Parathyroid adenoma (tissue), 2 donors: ENCODE measurements at regions not wholly inside any gene's neighbourhood (a gene's known extent, or its start where the extent isn't known, plus 50 kb on each side); places are given as distances from the start of the nearest gene placed in this dataset.

ENCODE experiments used
- H2AFZ ChIP-seq: fragments of 300-600 bp; sonication (generic); one replicate; pipeline ENCODE4 v1.7.0; 2017; ENCODE audit warnings: antibody characterized with exemption, mild to moderate bottlenecking
- H3K27ac ChIP-seq: fragments of 300-600 bp; sonication (generic); one replicate; pipeline ENCODE4 v1.7.0; 2017
- H3K27me3 ChIP-seq: fragments of 300-600 bp; sonication (generic); one replicate; pipeline ENCODE4 v1.7.0; 2017; ENCODE audit warnings: low read length; ENCODE audit not compliant: control insufficient read depth, insufficient read depth
- H3K36me3 ChIP-seq: fragments of 300-600 bp; sonication (generic); one replicate; pipeline ENCODE4 v1.7.0; 2017; ENCODE audit warnings: low read length; ENCODE audit not compliant: control insufficient read depth, insufficient read depth
- H3K4me1 ChIP-seq: fragments of 300-600 bp; sonication (generic); one replicate; pipeline ENCODE4 v1.7.0; 2017; ENCODE audit warnings: control low read depth
- H3K4me2 ChIP-seq: fragments of 300-600 bp; sonication (generic); one replicate; pipeline ENCODE4 v1.7.0; 2017; ENCODE audit warnings: low read length
- H3K4me3 ChIP-seq: fragments of 300-600 bp; sonication (generic); one replicate; pipeline ENCODE4 v1.7.0; 2017; ENCODE audit warnings: low read depth, low read length
- H3K79me2 ChIP-seq: fragments of 300-600 bp; sonication (generic); one replicate; pipeline ENCODE4 v1.7.0; 2017; ENCODE audit warnings: control low read depth
- H3K9ac ChIP-seq: fragments of 300-600 bp; sonication (generic); one replicate; pipeline ENCODE4 v1.7.0; 2017; ENCODE audit warnings: mild to moderate bottlenecking
- H3K9me3 ChIP-seq: fragments of 300-600 bp; sonication (generic); one replicate; pipeline ENCODE4 v1.7.0; 2017; ENCODE audit warnings: low read length; ENCODE audit not compliant: control insufficient read depth
- TF ChIP-seq, protein P1 (sequence below): fragments of 300-600 bp; sonication (generic); IDR thresholded peaks from one replicate; pipeline ENCODE4 v1.7.0; 2017; ENCODE audit warnings: antibody characterized with exemption, mild to moderate bottlenecking
- donor health status: primary hyperparathyroidism.

DNA sequence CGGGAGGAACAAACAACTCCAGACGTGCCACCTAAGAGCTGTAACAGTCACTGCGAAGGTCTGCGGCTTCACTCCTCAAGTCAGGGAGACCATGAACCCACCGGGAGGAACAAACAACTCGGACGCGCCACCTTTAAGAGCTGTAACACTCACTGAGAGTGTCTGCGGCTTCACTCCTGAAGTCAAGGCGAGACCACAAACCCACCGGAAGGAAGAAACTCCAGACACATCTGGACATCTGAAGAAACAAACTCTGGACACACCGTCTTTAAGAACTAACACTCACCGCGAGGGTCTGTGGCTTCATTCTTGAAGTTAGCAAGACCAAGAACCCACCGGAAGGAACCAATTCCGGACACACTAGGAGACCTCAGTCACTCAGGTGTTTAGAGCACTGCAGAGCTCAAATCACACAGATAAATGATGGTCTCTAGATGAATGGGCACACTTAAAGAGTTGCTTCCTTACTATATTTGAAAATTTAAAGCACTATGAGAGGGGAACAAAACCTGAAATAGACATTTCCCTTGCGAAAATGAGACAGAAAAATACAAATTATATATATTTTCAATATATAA, 587.7 kb upstream of the ADGRL4 start:
- no peaks in the 10 kb centered on the region for H3K9me3 ChIP-seq
- no peaks in the 10 kb centered on the region for H3K79me2 ChIP-seq
- no peak overlapping the region for H2AFZ ChIP-seq
- H3K9ac ChIP-seq = no peak overlapping the region
- H3K36me3 ChIP-seq = no peaks in the 10 kb centered on the region
- H3K27ac ChIP-seq = no peak overlapping the region
- no peak overlapping the region for H3K4me2 ChIP-seq
- no peak overlapping the region for H3K4me3 ChIP-seq
- H3K27me3 ChIP-seq = no peaks in the 10 kb centered on the region
- H3K4me1 ChIP-seq = no peaks in the 10 kb centered on the region
- TF ChIP-seq, protein P1, sequence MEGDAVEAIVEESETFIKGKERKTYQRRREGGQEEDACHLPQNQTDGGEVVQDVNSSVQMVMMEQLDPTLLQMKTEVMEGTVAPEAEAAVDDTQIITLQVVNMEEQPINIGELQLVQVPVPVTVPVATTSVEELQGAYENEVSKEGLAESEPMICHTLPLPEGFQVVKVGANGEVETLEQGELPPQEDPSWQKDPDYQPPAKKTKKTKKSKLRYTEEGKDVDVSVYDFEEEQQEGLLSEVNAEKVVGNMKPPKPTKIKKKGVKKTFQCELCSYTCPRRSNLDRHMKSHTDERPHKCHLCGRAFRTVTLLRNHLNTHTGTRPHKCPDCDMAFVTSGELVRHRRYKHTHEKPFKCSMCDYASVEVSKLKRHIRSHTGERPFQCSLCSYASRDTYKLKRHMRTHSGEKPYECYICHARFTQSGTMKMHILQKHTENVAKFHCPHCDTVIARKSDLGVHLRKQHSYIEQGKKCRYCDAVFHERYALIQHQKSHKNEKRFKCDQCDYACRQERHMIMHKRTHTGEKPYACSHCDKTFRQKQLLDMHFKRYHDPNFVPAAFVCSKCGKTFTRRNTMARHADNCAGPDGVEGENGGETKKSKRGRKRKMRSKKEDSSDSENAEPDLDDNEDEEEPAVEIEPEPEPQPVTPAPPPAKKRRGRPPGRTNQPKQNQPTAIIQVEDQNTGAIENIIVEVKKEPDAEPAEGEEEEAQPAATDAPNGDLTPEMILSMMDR = no peak

DNA sequence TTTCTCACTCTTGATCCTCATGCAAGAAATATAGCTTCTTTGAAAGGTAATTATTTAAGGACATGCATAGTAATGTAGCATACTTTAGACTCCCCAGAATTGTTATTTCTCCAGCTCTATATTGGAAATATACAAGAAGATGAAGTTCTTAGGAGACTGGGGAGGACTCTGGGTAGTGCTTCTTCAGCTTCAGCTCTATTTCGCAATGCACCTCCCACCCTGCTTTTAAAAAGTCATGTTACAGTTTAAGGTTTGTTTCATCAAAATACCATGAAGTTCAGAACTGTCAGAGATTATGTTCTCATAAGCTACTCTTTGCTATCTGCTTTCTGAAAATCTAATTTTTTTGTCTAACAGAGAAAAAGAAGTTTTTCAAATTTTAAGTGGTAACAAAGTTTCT, 586.2 kb upstream of the ADGRL4 start:
- Histone ChIP-seq H3K4me2 (no peak overlapping the region), H3K4me1 (no peaks in the 10 kb centered on the region), H3K27me3 (no peaks in the 10 kb centered on the region), H3K4me3 (no peak overlapping the region), H3K27ac (no peak overlapping the region), H3K9ac (no peak overlapping the region), H3K36me3 (no peaks in the 10 kb centered on the region), H3K79me2 (no peaks in the 10 kb centered on the region), H2AFZ (no peak overlapping the region), H3K9me3 (no peaks in the 10 kb centered on the region)
- TF ChIP-seq, protein P1 = no peak

DNA sequence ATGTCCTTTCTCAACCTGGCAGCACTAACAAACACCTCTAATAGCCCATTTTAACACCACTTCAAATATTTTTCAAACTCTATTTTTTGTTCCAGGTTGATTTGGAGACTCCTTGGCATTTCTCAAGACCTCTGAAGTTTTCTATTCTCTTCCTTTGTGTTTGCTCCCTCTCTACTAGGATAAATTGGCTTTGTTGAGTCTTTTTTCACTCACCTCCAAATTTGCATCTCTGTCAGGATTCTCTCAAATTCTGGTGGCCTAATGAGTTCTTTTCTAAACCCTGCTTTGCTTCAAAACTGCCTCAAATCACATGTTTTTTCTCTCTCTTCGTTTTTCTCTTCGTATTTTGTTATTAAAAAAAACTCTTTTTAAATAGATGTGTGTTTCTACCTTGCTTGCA, 582.2 kb upstream of the ADGRL4 start:
- H2AFZ ChIP-seq = no peak overlapping the region
- no peaks in the 10 kb centered on the region for H3K9me3 ChIP-seq
- no peaks in the 10 kb centered on the region for H3K79me2 ChIP-seq
- H3K27ac ChIP-seq = no peak overlapping the region
- no peak overlapping the region for H3K4me3 ChIP-seq
- H3K27me3 ChIP-seq = no peaks in the 10 kb centered on the region
- H3K4me1 ChIP-seq = no peaks in the 10 kb centered on the region
- no peak overlapping the region for H3K4me2 ChIP-seq
- H3K36me3 ChIP-seq = no peaks in the 10 kb centered on the region
- H3K9ac ChIP-seq = no peak overlapping the region
- TF ChIP-seq, protein P1 = no peak

DNA sequence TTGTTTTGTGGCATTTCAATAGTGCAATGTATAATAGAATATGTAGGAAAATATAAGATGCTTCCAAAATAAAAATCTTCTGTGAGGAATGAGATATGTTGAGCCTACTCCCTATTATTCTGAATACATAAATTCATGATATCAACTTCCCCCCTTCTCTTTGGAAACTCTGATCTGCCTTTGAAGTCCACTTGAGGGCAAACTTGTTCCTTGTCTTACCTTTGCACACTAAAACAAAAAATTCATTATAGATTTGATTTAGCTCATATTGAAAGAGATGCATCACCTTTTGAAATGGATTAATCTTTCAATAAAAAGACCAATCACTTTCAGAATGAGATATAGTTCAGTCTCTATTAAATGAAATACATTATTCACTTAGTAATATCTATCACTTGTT, 580.7 kb upstream of the ADGRL4 start:
- TF ChIP-seq, protein P1 = no peak
- Histone ChIP-seq H3K4me3 (no peak overlapping the region), H3K79me2 (no peaks in the 10 kb centered on the region), H3K27ac (no peak overlapping the region), H3K27me3 (no peaks in the 10 kb centered on the region), H3K36me3 (no peaks in the 10 kb centered on the region), H3K9me3 (no peaks in the 10 kb centered on the region), H3K9ac (no peak overlapping the region), H3K4me2 (no peak overlapping the region), H3K4me1 (no peaks in the 10 kb centered on the region), H2AFZ (no peak overlapping the region)

DNA sequence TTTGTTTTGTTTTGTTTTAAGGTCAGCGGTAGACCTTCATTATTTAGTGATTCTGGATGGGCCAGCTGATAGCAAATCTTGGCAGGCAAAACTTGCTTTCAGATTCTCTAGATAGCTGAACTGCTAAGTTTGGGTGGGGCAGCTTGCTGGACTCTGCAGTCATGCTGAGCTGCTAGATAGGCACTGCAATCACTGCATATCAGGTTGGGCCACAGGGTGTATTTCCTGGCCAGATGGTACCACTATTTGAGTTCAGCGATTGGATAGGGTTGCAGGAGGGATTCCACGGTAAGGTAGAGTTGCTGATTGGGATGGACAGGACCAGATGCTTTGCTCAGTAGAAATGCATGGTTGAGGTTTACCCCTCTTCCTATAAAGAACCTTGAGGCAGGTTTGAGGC, 579.3 kb upstream of the ADGRL4 start:
- no peak overlapping the region for H3K4me2 ChIP-seq
- H3K27me3 ChIP-seq = no peaks in the 10 kb centered on the region
- H2AFZ ChIP-seq = no peak overlapping the region
- TF ChIP-seq, protein P1 = no peak
- H3K9me3 ChIP-seq = no peaks in the 10 kb centered on the region
- no peaks in the 10 kb centered on the region for H3K36me3 ChIP-seq
- no peak overlapping the region for H3K9ac ChIP-seq
- H3K4me1 ChIP-seq = no peaks in the 10 kb centered on the region
- H3K4me3 ChIP-seq = no peak overlapping the region
- no peak overlapping the region for H3K27ac ChIP-seq
- no peaks in the 10 kb centered on the region for H3K79me2 ChIP-seq
